Activated B cell treated with CpG ODN at 0.5 μM for 24 hours (primary cell): ENCODE measurements at regions not wholly inside any gene's neighbourhood (a gene's known extent, or its start where the extent isn't known, plus 50 kb on each side); places are given as distances from the start of the nearest gene placed in this dataset.

Source experiments
- ATAC-seq: fragments of 200-7000 bp; cut with Tn5 transposase; one replicate; pipeline ENCODE4 v1.10.0; 2021; ENCODE audit warnings: low read depth, mild to moderate bottlenecking, moderate library complexity
- CTCF ChIA-PET: fragments of 350-600 bp; sonication (Branson Sonifier 250); formaldehyde crosslinking; loops from one replicate; lab custom pipeline; 2021; ENCODE audit warnings: antibody characterized with exemption; lab: Charles Lee
- POLR2A ChIA-PET: fragments of 350-600 bp; sonication (Branson Sonifier 250); formaldehyde crosslinking; loops from one replicate; lab custom pipeline; 2021; ENCODE audit warnings: antibody characterized with exemption; lab: Charles Lee
- DNase-seq: peaks from one replicate; pipeline ENCODE4 v3.0.0; 2022
- H3K27ac Mint-ChIP-seq: one replicate; pipeline ENCODE4 v1.8.0; 2020; ENCODE audit warnings: mixed read lengths
- H3K27me3 Mint-ChIP-seq: one replicate; pipeline ENCODE4 v1.8.0; 2021; ENCODE audit warnings: mixed read lengths
- H3K36me3 Mint-ChIP-seq: one replicate; pipeline ENCODE4 v1.8.0; 2021; ENCODE audit warnings: low read depth, mixed read lengths
- H3K4me1 Mint-ChIP-seq: one replicate; pipeline ENCODE4 v1.8.0; 2021; ENCODE audit warnings: mixed read lengths
- H3K4me3 Mint-ChIP-seq: one replicate; pipeline ENCODE4 v1.8.0; 2020; ENCODE audit warnings: mild to moderate bottlenecking, mixed read lengths
- H3K9me3 Mint-ChIP-seq: one replicate; pipeline ENCODE4 v1.8.0; 2020; ENCODE audit warnings: mixed read lengths
- CTCF ChIP-seq: fragments of 200-600 bp; IDR thresholded peaks from one replicate; pipeline ENCODE4 v1.8.0; 2022; ENCODE audit warnings: antibody characterized with exemption, mild to moderate bottlenecking
- intact Hi-C: fragments of 100-400 bp; cut with micrococcal nuclease; formaldehyde crosslinking; loops from one replicate; pipeline ENCODE4 v1.15.1; 2024

- Mint-ChIP-seq H3K9me3 (no peaks in the 10 kb centered on the region), H3K27ac (no peak overlapping the region), H3K27me3 (no peaks in the 10 kb centered on the region), H3K4me3 (no peak overlapping the region), H3K4me1 (no peaks in the 10 kb centered on the region), H3K36me3 (no peaks in the 10 kb centered on the region)
- intact Hi-C loops: no loop called here
- ATAC-seq (no peak), DNase-seq (no peak)
- ChIA-PET CTCF (no interaction called here), POLR2A (no interaction called here)
- TF ChIP-seq CTCF: no peak
Measured at GRCh38 chr2:22957446-22957845, 427.5 kb upstream of the KLHL29 start.

- H3K4me3 Mint-ChIP-seq: no peak overlapping the region
Measured at GRCh38 chr2:22958308-22958707, 426.7 kb upstream of the KLHL29 start.

GRCh38 chr2:22967756-22968155, 417.2 kb upstream of the KLHL29 start:
- Mint-ChIP-seq H3K27me3 (peaks cover 3% of the 10 kb centered on the region), H3K27ac (no peak overlapping the region)
- ATAC-seq: no peak

More at GRCh38 chr2:22958308-22958707, 426.7 kb upstream of the KLHL29 start:
- no peaks in the 10 kb centered on the region for H3K27me3 Mint-ChIP-seq
- no peak for TF ChIP-seq CTCF
- H3K9me3 Mint-ChIP-seq: no peaks in the 10 kb centered on the region
- intact Hi-C loops: no loop called here
- DNase-seq: no peak
- H3K4me1 Mint-ChIP-seq: no peaks in the 10 kb centered on the region
- H3K36me3 Mint-ChIP-seq: no peaks in the 10 kb centered on the region
- no peak for ATAC-seq
- no peak overlapping the region for H3K27ac Mint-ChIP-seq
- CTCF ChIA-PET: no interaction called here
- POLR2A ChIA-PET: no interaction called here

GRCh38 chr2:22970284-22970975, 414.5 kb upstream of the KLHL29 start:
- H3K4me3 Mint-ChIP-seq: no peak overlapping the region
- H3K9me3 Mint-ChIP-seq: no peaks in the 10 kb centered on the region
- no peak for ATAC-seq
- no peak overlapping the region for H3K27ac Mint-ChIP-seq
- no peak for TF ChIP-seq CTCF
- no peak for DNase-seq
- H3K36me3 Mint-ChIP-seq: no peaks in the 10 kb centered on the region
- intact Hi-C loops: no loop called here
- H3K27me3 Mint-ChIP-seq: peaks cover 3% of the 10 kb centered on the region
- ChIA-PET CTCF (no interaction called here), POLR2A (no interaction called here)
- no peaks in the 10 kb centered on the region for H3K4me1 Mint-ChIP-seq

More at GRCh38 chr2:22967756-22968155, 417.2 kb upstream of the KLHL29 start:
- Mint-ChIP-seq H3K36me3 (no peaks in the 10 kb centered on the region), H3K4me3 (no peak overlapping the region), H3K9me3 (no peaks in the 10 kb centered on the region), H3K4me1 (no peaks in the 10 kb centered on the region)
- intact Hi-C loops: no loop called here
- CTCF ChIA-PET: no interaction called here
- no peak for DNase-seq
- POLR2A ChIA-PET: no interaction called here
- no peak for TF ChIP-seq CTCF

- H3K9me3 Mint-ChIP-seq: no peaks in the 10 kb centered on the region
- no peak for ATAC-seq
- no peak for DNase-seq
- H3K4me1 Mint-ChIP-seq: no peaks in the 10 kb centered on the region
- H3K27me3 Mint-ChIP-seq: peaks cover 3% of the 10 kb centered on the region
- no peak for TF ChIP-seq CTCF
- CTCF ChIA-PET: no interaction called here
- no peak overlapping the region for H3K27ac Mint-ChIP-seq
- no peak overlapping the region for H3K4me3 Mint-ChIP-seq
- H3K36me3 Mint-ChIP-seq: no peaks in the 10 kb centered on the region
- POLR2A ChIA-PET: no interaction called here
- intact Hi-C loops: no loop called here
Measured at GRCh38 chr2:22970991-22971390, 414.0 kb upstream of the KLHL29 start.
